PC-3 (cell line): ENCODE measurements at regions not wholly inside any gene's neighbourhood (a gene's known extent, or its start where the extent isn't known, plus 50 kb on each side); places are given as distances from the start of the nearest gene placed in this dataset.

Source experiments
- ATAC-seq: fragments of 200-7000 bp; cut with Tn5 transposase; 2 replicates; pipeline ENCODE4 v1.9.1; 2020; ENCODE audit warnings: mild to moderate bottlenecking, moderate library complexity
- BruUV-seq: library from RNA; stranded (reverse); fragments of 400-500 nt; replicated peaks from 2 replicates; lab custom pipeline; 2021; lab: Mats Ljungman, UMichigan
- CTCF ChIA-PET: fragments of 300-600 bp; sonication (Branson Sonifier 250); formaldehyde crosslinking; loops from one replicate; lab custom pipeline; 2022; ENCODE audit warnings: antibody characterized with exemption; lab: Charles Lee
- POLR2A ChIA-PET: fragments of 300-600 bp; sonication (Branson Sonifier 250); formaldehyde crosslinking; loops from one replicate; lab custom pipeline; 2022; ENCODE audit warnings: antibody characterized with exemption; ENCODE audit not compliant: unreplicated experiment; lab: Charles Lee
- DNase-seq: peaks from one replicate; pipeline ENCODE4 v3.0.0-alpha.2; 2015
- H2AFZ ChIP-seq: fragments of 300-600 bp; sonication (generic); 2 replicates; pipeline ENCODE4 v1.6.0; 2016; ENCODE audit warnings: antibody characterized with exemption, low read length
- H3F3A ChIP-seq: fragments of 300-600 bp; sonication (generic); one replicate; pipeline ENCODE4 v1.6.0; 2017; ENCODE audit warnings: antibody characterized with exemption, low read length, control low read depth, mild to moderate bottlenecking; ENCODE audit not compliant: unreplicated experiment
- H3K27ac ChIP-seq: fragments of 300-600 bp; sonication (generic); 2 replicates; pipeline ENCODE4 v1.5.1; 2016; ENCODE audit warnings: mild to moderate bottlenecking, low read length
- H3K27me3 ChIP-seq: fragments of 300-600 bp; sonication (generic); 2 replicates; pipeline ENCODE4 v1.6.1; 2016; ENCODE audit warnings: low read length, mixed read lengths
- H3K36me3 ChIP-seq: fragments of 300-600 bp; sonication (generic); 2 replicates; pipeline ENCODE4 v1.6.1; 2016; ENCODE audit warnings: low read depth, mixed run types, low read length, mixed read lengths
- H3K4me1 ChIP-seq: fragments of 300-600 bp; sonication (generic); 2 replicates; pipeline ENCODE4 v1.5.1; 2016; ENCODE audit warnings: low read length; ENCODE audit not compliant: insufficient read depth
- H3K4me2 ChIP-seq: fragments of 300-600 bp; sonication (generic); 2 replicates; pipeline ENCODE4 v1.6.0; 2016; ENCODE audit warnings: low read length
- H3K4me3 ChIP-seq: fragments of 300-600 bp; sonication (generic); 2 replicates; pipeline ENCODE4 v1.5.1; 2016; ENCODE audit warnings: mild to moderate bottlenecking, low read length, mixed read lengths
- H3K79me2 ChIP-seq: fragments of 300-600 bp; sonication (generic); 2 replicates; pipeline ENCODE4 v1.6.1; 2017; ENCODE audit warnings: low read length, mixed read lengths
- H3K9ac ChIP-seq: fragments of 300-600 bp; sonication (generic); 2 replicates; pipeline ENCODE4 v1.6.0; 2016; ENCODE audit warnings: mild to moderate bottlenecking, low read length
- H3K9me2 ChIP-seq: fragments of 300-600 bp; sonication (generic); replicated peaks from 2 replicates; pipeline ENCODE4 v1.6.1; 2016; ENCODE audit warnings: mixed run types, low read length, mixed read lengths
- H3K9me3 ChIP-seq: fragments of 300-600 bp; sonication (generic); 2 replicates; pipeline ENCODE4 v1.6.1; 2016; ENCODE audit warnings: low read length, mixed read lengths
- H4K20me1 ChIP-seq: fragments of 300-600 bp; sonication (generic); 2 replicates; pipeline ENCODE4 v1.6.1; 2016; ENCODE audit warnings: low read length, mixed read lengths
- CTCF ChIP-seq: fragments of 300-600 bp; sonication (generic); conservative IDR thresholded peaks from 2 replicates; pipeline ENCODE4 v1.5.1; 2017; ENCODE audit warnings: antibody characterized with exemption, low read depth, mild to moderate bottlenecking, low read length
- EZH2 ChIP-seq: fragments of 300-600 bp; sonication (generic); IDR thresholded peaks from one replicate; pipeline ENCODE4 v1.6.1; 2017; ENCODE audit warnings: antibody characterized with exemption, mild to moderate bottlenecking, low read length; ENCODE audit not compliant: unreplicated experiment
- EZH2phosphoT487 ChIP-seq: fragments of 300-600 bp; sonication (generic); IDR thresholded peaks from 2 replicates; pipeline ENCODE4 v1.6.1; 2018; ENCODE audit warnings: mild to moderate bottlenecking, antibody characterized with exemption, low read length, borderline replicate concordance
- intact Hi-C: fragments of 100-400 bp; cut with micrococcal nuclease; formaldehyde crosslinking; loops from 2 replicates; pipeline ENCODE4 v1.9.0; 2023

- TF ChIP-seq EZH2phosphoT487 (no peak), CTCF (no peak), EZH2 (no peak)
- Histone ChIP-seq H3K9me2 (no peaks in the 10 kb centered on the region), H3K4me2 (no peak overlapping the region), H3K4me3 (no peak overlapping the region), H3K4me1 (no peaks in the 10 kb centered on the region), H2AFZ (no peak overlapping the region), H3F3A (no peaks in the 10 kb centered on the region), H4K20me1 (no peaks in the 10 kb centered on the region), H3K9ac (no peak overlapping the region), H3K36me3 (no peaks in the 10 kb centered on the region), H3K27me3 (no peaks in the 10 kb centered on the region), H3K9me3 (no peaks in the 10 kb centered on the region), H3K79me2 (no peaks in the 10 kb centered on the region), H3K27ac (no peak overlapping the region)
- no peak for ATAC-seq
- ChIA-PET CTCF (no interaction called here), POLR2A (no interaction called here)
- DNase-seq, result no peak
- no TSS peak for BruUV-seq
- intact Hi-C loops, result no loop called here
Measured at GRCh38 chr11:39037611-39038010, 2421.8 kb downstream of the LRRC4C start.

- no peak for DNase-seq
- intact Hi-C loops, result no loop called here
- Histone ChIP-seq H3K4me2 (no peak overlapping the region), H3K27ac (no peak overlapping the region), H3K9me3 (no peaks in the 10 kb centered on the region), H2AFZ (no peak overlapping the region), H3K27me3 (no peaks in the 10 kb centered on the region), H3K36me3 (no peaks in the 10 kb centered on the region), H3F3A (no peaks in the 10 kb centered on the region), H3K4me1 (no peaks in the 10 kb centered on the region), H3K4me3 (no peak overlapping the region), H3K79me2 (no peaks in the 10 kb centered on the region), H3K9ac (no peak overlapping the region), H3K9me2 (no peaks in the 10 kb centered on the region), H4K20me1 (no peaks in the 10 kb centered on the region)
- CTCF ChIA-PET, result no interaction called here
- BruUV-seq, result no TSS peak
- no peak for ATAC-seq
- POLR2A ChIA-PET, result no interaction called here
- TF ChIP-seq CTCF (no peak), EZH2 (no peak), EZH2phosphoT487 (no peak)
Measured at GRCh38 chr11:39036021-39036420, 2423.4 kb downstream of the LRRC4C start.

GRCh38 chr11:39021539-39021938 lies 2423.5 kb upstream of the RAG2 start:
- Histone ChIP-seq H2AFZ (no peak overlapping the region), H3K27ac (no peak overlapping the region), H3K4me3 (no peak overlapping the region), H3F3A (no peaks in the 10 kb centered on the region), H3K79me2 (no peaks in the 10 kb centered on the region), H4K20me1 (no peaks in the 10 kb centered on the region), H3K27me3 (no peaks in the 10 kb centered on the region), H3K4me1 (no peaks in the 10 kb centered on the region), H3K36me3 (no peaks in the 10 kb centered on the region), H3K9ac (no peak overlapping the region), H3K4me2 (no peak overlapping the region), H3K9me2 (no peaks in the 10 kb centered on the region), H3K9me3 (no peaks in the 10 kb centered on the region)
- CTCF ChIA-PET, result no interaction called here
- DNase-seq (no peak), ATAC-seq (no peak)
- POLR2A ChIA-PET, result no interaction called here
- intact Hi-C loops, result no loop called here
- no TSS peak for BruUV-seq
- TF ChIP-seq EZH2, result no peak
- no peak for TF ChIP-seq EZH2phosphoT487
- TF ChIP-seq CTCF, result no peak
